ENCODE measurements at regions not wholly inside any gene's neighbourhood (a gene's known extent, or its start where the extent isn't known, plus 50 kb on each side); places are given as distances from the start of the nearest gene placed in this dataset.

DNA sequence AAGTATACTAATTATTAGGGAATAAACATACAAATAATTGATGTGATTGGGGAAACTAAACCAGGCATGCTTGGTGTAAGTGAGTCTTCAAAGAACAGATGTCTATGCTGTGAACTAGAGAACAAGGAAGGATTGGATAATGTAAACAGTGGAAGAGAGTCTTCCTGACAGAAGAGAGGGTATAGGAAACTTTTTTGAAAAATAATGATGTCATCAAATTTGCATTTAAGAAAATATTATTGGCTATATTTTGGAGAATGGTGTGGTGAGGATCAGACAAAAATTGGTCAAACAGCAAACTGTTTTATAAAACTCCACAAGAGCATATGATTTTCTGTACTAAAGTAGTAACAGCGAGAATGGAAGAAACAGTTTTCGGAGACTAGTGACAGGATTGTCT, 537.7 kb downstream of the TRAM1L1 start:
- Histone ChIP-seq H3K27me3 (ENCODE audit: insufficient read depth) (no peaks in the 10 kb centered on the region), H3K9me2 (no peaks in the 10 kb centered on the region), H3K9me3 (no peaks in the 10 kb centered on the region), H3F3A (replicated peaks; ENCODE audit: insufficient read depth) (no peaks in the 10 kb centered on the region), H3K27ac (ENCODE audit: low read depth in 2 of 2, low read length in 1 of 2) (no peak overlapping the region), H3K4me3 (ENCODE audit: low read depth in 2 of 2, low read length in 1 of 2) (no peak overlapping the region), H3K9ac (no peak overlapping the region), H3K36me3 (replicated peaks in 1 of 2; ENCODE audit: control insufficient read depth in 1 of 2, insufficient read depth in 2 of 2, low read length in 1 of 2) (no peaks in the 10 kb centered on the region), H3K4me1 (ENCODE audit: control insufficient read depth in 1 of 2, insufficient read depth in 2 of 2, low read depth in 1 of 2, low read length in 1 of 2) (no peaks in the 10 kb centered on the region), H4K20me1 (ENCODE audit: insufficient read depth) (no peaks in the 10 kb centered on the region), H3K4me2 (no peak overlapping the region), H2AFZ (ENCODE audit: low read depth) (no peak overlapping the region), H3K79me2 (ENCODE audit: insufficient read depth) (no peaks in the 10 kb centered on the region)
- WGBS (ENCODE audit: low lambda C conversion rate), result 77% methylated on average over 2 of the region's 2 CpGs
- ChIA-PET CTCF (no interaction called here), POLR2A (no interaction called here)
- no peak for DNase-seq
- TF ChIP-seq, protein P1, sequence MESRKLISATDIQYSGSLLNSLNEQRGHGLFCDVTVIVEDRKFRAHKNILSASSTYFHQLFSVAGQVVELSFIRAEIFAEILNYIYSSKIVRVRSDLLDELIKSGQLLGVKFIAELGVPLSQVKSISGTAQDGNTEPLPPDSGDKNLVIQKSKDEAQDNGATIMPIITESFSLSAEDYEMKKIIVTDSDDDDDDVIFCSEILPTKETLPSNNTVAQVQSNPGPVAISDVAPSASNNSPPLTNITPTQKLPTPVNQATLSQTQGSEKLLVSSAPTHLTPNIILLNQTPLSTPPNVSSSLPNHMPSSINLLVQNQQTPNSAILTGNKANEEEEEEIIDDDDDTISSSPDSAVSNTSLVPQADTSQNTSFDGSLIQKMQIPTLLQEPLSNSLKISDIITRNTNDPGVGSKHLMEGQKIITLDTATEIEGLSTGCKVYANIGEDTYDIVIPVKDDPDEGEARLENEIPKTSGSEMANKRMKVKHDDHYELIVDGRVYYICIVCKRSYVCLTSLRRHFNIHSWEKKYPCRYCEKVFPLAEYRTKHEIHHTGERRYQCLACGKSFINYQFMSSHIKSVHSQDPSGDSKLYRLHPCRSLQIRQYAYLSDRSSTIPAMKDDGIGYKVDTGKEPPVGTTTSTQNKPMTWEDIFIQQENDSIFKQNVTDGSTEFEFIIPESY (IDR thresholded peaks at IDR 0.05; ENCODE audit: borderline replicate concordance, low read depth), result no peak
- no peak for TF ChIP-seq EP300 (IDR thresholded peaks at IDR 0.05; ENCODE audit: borderline replicate concordance in 1 of 2, low read depth in 1 of 2, low read length in 1 of 2)
- no peak for TF ChIP-seq POLR2AphosphoS5 (IDR thresholded peaks at IDR 0.05; ENCODE audit: low read depth, low read length)
- TF ChIP-seq RCOR1 (IDR thresholded peaks at IDR 0.05; ENCODE audit: low read length), result no peak
- no peak for TF ChIP-seq RFX5 (IDR thresholded peaks at IDR 0.05; ENCODE audit: low read length)
- no peak for TF ChIP-seq FOSL2 (IDR thresholded peaks at IDR 0.05; ENCODE audit: borderline replicate concordance, low read depth)
- TF ChIP-seq NFIC (IDR thresholded peaks at IDR 0.05; ENCODE audit: borderline replicate concordance), result no peak
- TF ChIP-seq NRF1 (IDR thresholded peaks at IDR 0.05; ENCODE audit: low read depth, low read length), result no peak
- TF ChIP-seq, protein P2, sequence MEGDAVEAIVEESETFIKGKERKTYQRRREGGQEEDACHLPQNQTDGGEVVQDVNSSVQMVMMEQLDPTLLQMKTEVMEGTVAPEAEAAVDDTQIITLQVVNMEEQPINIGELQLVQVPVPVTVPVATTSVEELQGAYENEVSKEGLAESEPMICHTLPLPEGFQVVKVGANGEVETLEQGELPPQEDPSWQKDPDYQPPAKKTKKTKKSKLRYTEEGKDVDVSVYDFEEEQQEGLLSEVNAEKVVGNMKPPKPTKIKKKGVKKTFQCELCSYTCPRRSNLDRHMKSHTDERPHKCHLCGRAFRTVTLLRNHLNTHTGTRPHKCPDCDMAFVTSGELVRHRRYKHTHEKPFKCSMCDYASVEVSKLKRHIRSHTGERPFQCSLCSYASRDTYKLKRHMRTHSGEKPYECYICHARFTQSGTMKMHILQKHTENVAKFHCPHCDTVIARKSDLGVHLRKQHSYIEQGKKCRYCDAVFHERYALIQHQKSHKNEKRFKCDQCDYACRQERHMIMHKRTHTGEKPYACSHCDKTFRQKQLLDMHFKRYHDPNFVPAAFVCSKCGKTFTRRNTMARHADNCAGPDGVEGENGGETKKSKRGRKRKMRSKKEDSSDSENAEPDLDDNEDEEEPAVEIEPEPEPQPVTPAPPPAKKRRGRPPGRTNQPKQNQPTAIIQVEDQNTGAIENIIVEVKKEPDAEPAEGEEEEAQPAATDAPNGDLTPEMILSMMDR (IDR thresholded peaks at IDR 0.05), result no peak
- TF ChIP-seq, protein P3, sequence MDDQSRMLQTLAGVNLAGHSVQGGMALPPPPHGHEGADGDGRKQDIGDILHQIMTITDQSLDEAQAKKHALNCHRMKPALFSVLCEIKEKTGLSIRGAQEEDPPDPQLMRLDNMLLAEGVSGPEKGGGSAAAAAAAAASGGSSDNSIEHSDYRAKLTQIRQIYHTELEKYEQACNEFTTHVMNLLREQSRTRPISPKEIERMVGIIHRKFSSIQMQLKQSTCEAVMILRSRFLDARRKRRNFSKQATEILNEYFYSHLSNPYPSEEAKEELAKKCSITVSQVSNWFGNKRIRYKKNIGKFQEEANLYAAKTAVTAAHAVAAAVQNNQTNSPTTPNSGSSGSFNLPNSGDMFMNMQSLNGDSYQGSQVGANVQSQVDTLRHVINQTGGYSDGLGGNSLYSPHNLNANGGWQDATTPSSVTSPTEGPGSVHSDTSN (IDR thresholded peaks at IDR 0.05), result no peak
- TF ChIP-seq, protein P4, sequence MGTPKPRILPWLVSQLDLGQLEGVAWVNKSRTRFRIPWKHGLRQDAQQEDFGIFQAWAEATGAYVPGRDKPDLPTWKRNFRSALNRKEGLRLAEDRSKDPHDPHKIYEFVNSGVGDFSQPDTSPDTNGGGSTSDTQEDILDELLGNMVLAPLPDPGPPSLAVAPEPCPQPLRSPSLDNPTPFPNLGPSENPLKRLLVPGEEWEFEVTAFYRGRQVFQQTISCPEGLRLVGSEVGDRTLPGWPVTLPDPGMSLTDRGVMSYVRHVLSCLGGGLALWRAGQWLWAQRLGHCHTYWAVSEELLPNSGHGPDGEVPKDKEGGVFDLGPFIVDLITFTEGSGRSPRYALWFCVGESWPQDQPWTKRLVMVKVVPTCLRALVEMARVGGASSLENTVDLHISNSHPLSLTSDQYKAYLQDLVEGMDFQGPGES (IDR thresholded peaks at IDR 0.05; ENCODE audit: low read depth, low read length), result no peak
- TF ChIP-seq MEF2A (IDR thresholded peaks at IDR 0.05; ENCODE audit: borderline replicate concordance, low read depth), result no peak
- TF ChIP-seq RXRA (IDR thresholded peaks at IDR 0.05; ENCODE audit: borderline replicate concordance, low read depth), result no peak
- no peak for TF ChIP-seq FOXM1 (IDR thresholded peaks at IDR 0.05; ENCODE audit: low read depth)
- no peak for TF ChIP-seq FOXJ3 (CRISPR knock-in tag; IDR thresholded peaks at IDR 0.05)
- TF ChIP-seq SMC3 (IDR thresholded peaks at IDR 0.05; ENCODE audit: low read depth, low read length), result no peak
- TF ChIP-seq JUND (IDR thresholded peaks at IDR 0.05), result no peak
- no peak for TF ChIP-seq SIN3A (IDR thresholded peaks at IDR 0.05; ENCODE audit: borderline replicate concordance, low read depth, low read length)
- TF ChIP-seq GATA2 (CRISPR knock-in tag; IDR thresholded peaks at IDR 0.05), result no peak
- no peak for TF ChIP-seq MXI1 (IDR thresholded peaks at IDR 0.05; ENCODE audit: low read depth, low read length)
